GM23338 (cell line): ENCODE measurements at regions not wholly inside any gene's neighbourhood (a gene's known extent, or its start where the extent isn't known, plus 50 kb on each side); places are given as distances from the start of the nearest gene placed in this dataset.

Experiments
- CTCF ChIP-seq, 2 experiments: fragments of 200-600 bp in 1 of 2; sonication (generic) in 1 of 2; conservative IDR thresholded peaks; 2 replicates each; pipeline versions ENCODE4 v1.5.1 to v1.6.1; 2016 to 2017; ENCODE audit warnings: antibody characterized with exemption in 2 of 2, low read depth in 2 of 2, mild to moderate bottlenecking in 2 of 2, moderate library complexity in 1 of 2
- EZH2phosphoT487 ChIP-seq: fragments of 200-600 bp; sonication (generic); IDR thresholded peaks from one replicate; pipeline ENCODE4 v1.8.1; 2018; ENCODE audit warnings: antibody characterized with exemption; ENCODE audit not compliant: unreplicated experiment
- POLR2AphosphoS5 ChIP-seq: IDR thresholded peaks from 2 replicates; pipeline ENCODE4 v1.6.1; 2016; ENCODE audit warnings: antibody characterized with exemption, low read depth
- REST ChIP-seq: IDR thresholded peaks from one replicate; pipeline ENCODE4 v1.6.1; 2018; ENCODE audit warnings: antibody characterized with exemption; ENCODE audit not compliant: unreplicated experiment
- ZNF462 ChIP-seq: fragments of 250-450 bp; sonication (Bioruptor Pico); IDR thresholded peaks from 2 replicates; pipeline ENCODE4 v1.5.0; 2020; ENCODE audit warnings: mild to moderate bottlenecking, moderate library complexity

GRCh38 chr19:53703361-53703760 lies 71.6 kb downstream of the DPRX start:
- no peak for TF ChIP-seq CTCF (conservative IDR thresholded peaks at IDR 0.05; ENCODE audit: low read depth in 2 of 2)
- no peak for TF ChIP-seq POLR2AphosphoS5
- no peak for TF ChIP-seq EZH2phosphoT487
- no peak for TF ChIP-seq ZNF462 (CRISPR knock-in tag)
- TF ChIP-seq REST: no peak
